Glutamatergic neuron (in vitro differentiated cells): ENCODE measurements at regions not wholly inside any gene's neighbourhood (a gene's known extent, or its start where the extent isn't known, plus 50 kb on each side); places are given as distances from the start of the nearest gene placed in this dataset.
"Not testable (repeated sequence)": the region's sequence is repeated elsewhere in the genome, so short reads cannot be mapped to it uniquely, and the experiment has no call there.

Experiments
- DNase-seq: peaks from one replicate; pipeline ENCODE4 v3.0.0; 2022
- H3K27ac Mint-ChIP-seq: one replicate; pipeline ENCODE4 v1.8.0; 2020; ENCODE audit warnings: mild to moderate bottlenecking, mixed read lengths, inconsistent platforms; ENCODE audit not compliant: unreplicated experiment
- H3K27me3 Mint-ChIP-seq: one replicate; pipeline ENCODE4 v1.8.0; 2020; ENCODE audit warnings: mild to moderate bottlenecking, moderate library complexity, mixed read lengths, inconsistent platforms; ENCODE audit not compliant: unreplicated experiment
- H3K36me3 Mint-ChIP-seq: one replicate; pipeline ENCODE4 v1.8.0; 2020; ENCODE audit warnings: mild to moderate bottlenecking, mixed read lengths, inconsistent platforms; ENCODE audit not compliant: unreplicated experiment
- H3K4me1 Mint-ChIP-seq: one replicate; pipeline ENCODE4 v1.8.0; 2020; ENCODE audit warnings: mild to moderate bottlenecking, low read depth, mixed read lengths, inconsistent platforms; ENCODE audit not compliant: unreplicated experiment
- H3K4me3 Mint-ChIP-seq: one replicate; pipeline ENCODE4 v1.8.0; 2020; ENCODE audit warnings: mild to moderate bottlenecking, mixed read lengths, inconsistent platforms; ENCODE audit not compliant: unreplicated experiment
- H3K9me3 Mint-ChIP-seq: one replicate; pipeline ENCODE4 v1.8.0; 2020; ENCODE audit warnings: mild to moderate bottlenecking, moderate library complexity, mixed read lengths, inconsistent platforms; ENCODE audit not compliant: unreplicated experiment
- CTCF ChIP-seq: fragments of 200-600 bp; sonication (generic); IDR thresholded peaks from one replicate; pipeline ENCODE4 v1.5.0; 2021; ENCODE audit not compliant: partially characterized antibody, unreplicated experiment

- no peak overlapping the region for H3K27ac Mint-ChIP-seq
- TF ChIP-seq CTCF: no peak
- no peaks in the 10 kb centered on the region for H3K4me1 Mint-ChIP-seq
- H3K27me3 Mint-ChIP-seq: no peaks in the 10 kb centered on the region
- no peak overlapping the region for H3K4me3 Mint-ChIP-seq
- no peak for DNase-seq
- H3K9me3 Mint-ChIP-seq: peaks cover 2% of the 10 kb centered on the region
- H3K36me3 Mint-ChIP-seq: peaks cover 4% of the 10 kb centered on the region
Observed at GRCh38 chr10:71103961-71104360, 108.4 kb upstream of the UNC5B start.

DNA sequence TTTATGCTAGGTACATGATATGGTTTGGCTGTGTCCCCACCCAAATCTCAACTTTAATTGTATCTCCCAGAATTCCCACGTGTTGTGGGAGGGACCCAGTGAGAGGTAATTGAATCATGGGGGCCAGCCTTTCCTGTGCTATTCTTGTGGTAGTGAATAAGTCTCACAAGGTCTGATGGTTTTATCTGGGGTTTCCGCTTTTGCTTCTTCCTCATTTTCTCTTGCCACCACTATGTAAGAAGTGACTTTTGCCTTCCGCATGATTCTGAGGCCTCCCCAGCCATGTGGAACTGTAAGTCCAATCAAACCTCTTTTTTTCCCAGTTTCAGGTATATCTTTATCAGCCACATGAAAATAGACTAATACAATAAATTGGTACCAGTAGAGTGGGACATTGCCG lies 106.2 kb upstream of the UNC5B start:
- not testable (repeated sequence) for H3K4me3 Mint-ChIP-seq, H3K4me1 Mint-ChIP-seq, DNase-seq, H3K9me3 Mint-ChIP-seq, H3K27me3 Mint-ChIP-seq, H3K36me3 Mint-ChIP-seq, H3K27ac Mint-ChIP-seq

DNA sequence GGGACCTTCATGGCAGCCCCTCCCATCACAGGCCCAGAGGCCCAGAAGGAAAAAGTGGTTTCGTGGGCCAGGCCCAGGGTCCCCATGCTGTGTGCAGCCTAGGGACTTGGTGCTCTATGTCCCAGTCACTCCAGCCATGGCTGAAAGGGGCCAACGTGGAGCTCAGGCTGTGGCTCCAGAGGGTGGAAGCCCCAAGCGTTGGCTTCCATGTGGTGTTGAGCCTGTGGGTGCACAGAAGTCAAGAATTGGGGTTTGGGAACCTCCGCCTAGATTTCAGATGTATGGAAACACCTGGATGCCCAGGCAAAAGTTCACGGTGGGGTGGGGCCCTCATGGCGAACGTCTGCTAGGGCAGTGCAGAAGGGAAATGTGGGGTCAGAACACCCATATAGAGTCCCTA lies 105.3 kb upstream of the UNC5B start:
- H3K27ac Mint-ChIP-seq, H3K4me1 Mint-ChIP-seq, H3K9me3 Mint-ChIP-seq, H3K4me3 Mint-ChIP-seq, H3K27me3 Mint-ChIP-seq, H3K36me3 Mint-ChIP-seq, DNase-seq: not testable (repeated sequence)

- H3K4me3 Mint-ChIP-seq, H3K4me1 Mint-ChIP-seq, H3K27me3 Mint-ChIP-seq, H3K27ac Mint-ChIP-seq, DNase-seq, H3K9me3 Mint-ChIP-seq: not testable (repeated sequence)
- H3K36me3 Mint-ChIP-seq: peaks cover 13% of the 10 kb centered on the region
Observed at GRCh38 chr10:71108042-71108441, 104.3 kb upstream of the UNC5B start.

DNA sequence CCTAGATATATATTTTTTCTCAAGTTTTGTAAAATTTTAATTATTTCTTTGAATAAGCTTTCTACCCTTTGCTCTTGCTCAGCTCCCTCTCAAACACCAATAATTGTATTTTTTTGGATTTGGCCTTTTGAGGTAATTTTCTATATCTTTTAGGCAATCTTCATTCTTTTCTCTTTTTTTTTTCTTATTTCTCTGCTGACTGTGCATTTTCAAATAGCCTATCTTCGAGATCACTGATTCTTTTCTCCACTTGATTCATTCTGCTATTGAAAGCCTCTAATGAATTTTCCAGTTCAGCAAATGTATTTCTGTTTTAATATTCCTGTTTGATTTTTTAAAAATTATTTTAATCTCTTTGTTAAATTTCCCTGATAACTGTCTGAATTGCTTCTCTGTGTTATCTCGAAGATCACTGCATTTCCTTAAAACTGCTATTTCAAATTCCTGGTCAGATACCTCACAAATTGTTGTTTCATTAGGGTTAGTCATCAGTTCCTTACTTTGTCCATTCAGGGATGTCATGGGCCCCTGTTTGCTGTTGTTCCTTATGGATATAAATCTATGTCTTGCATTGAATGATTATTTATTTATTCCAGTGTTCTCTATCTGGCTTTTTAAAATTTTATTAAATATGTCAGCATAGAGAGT lies 100.1 kb upstream of the UNC5B start:
- no peak for TF ChIP-seq CTCF
- DNase-seq: no peak
- no peaks in the 10 kb centered on the region for H3K4me1 Mint-ChIP-seq
- H3K4me3 Mint-ChIP-seq: no peak overlapping the region
- H3K27me3 Mint-ChIP-seq: no peaks in the 10 kb centered on the region
- H3K9me3 Mint-ChIP-seq: peaks cover 12% of the 10 kb centered on the region
- no peak overlapping the region for H3K27ac Mint-ChIP-seq
- H3K36me3 Mint-ChIP-seq: peaks cover 26% of the 10 kb centered on the region

GRCh38 chr10:71116426-71116825 lies 95.9 kb upstream of the UNC5B start:
- no peak for DNase-seq
- peaks cover 13% of the 10 kb centered on the region for H3K9me3 Mint-ChIP-seq
- no peaks in the 10 kb centered on the region for H3K27me3 Mint-ChIP-seq
- no peak overlapping the region for H3K4me3 Mint-ChIP-seq
- no peak for TF ChIP-seq CTCF
- H3K4me1 Mint-ChIP-seq: no peaks in the 10 kb centered on the region
- peaks cover 35% of the 10 kb centered on the region for H3K36me3 Mint-ChIP-seq
- no peak overlapping the region for H3K27ac Mint-ChIP-seq

- not testable (repeated sequence) for H3K27me3 Mint-ChIP-seq, H3K27ac Mint-ChIP-seq, H3K4me3 Mint-ChIP-seq, H3K4me1 Mint-ChIP-seq, DNase-seq
- peaks cover 27% of the 10 kb centered on the region for H3K36me3 Mint-ChIP-seq
- peaks cover 13% of the 10 kb centered on the region for H3K9me3 Mint-ChIP-seq
Observed at GRCh38 chr10:71117589-71117988, 94.8 kb upstream of the UNC5B start.
